ENCODE measurements at regions not wholly inside any gene's neighbourhood (a gene's known extent, or its start where the extent isn't known, plus 50 kb on each side); places are given as distances from the start of the nearest gene placed in this dataset.
"Not testable (repeated sequence)": the region's sequence is repeated elsewhere in the genome, so short reads cannot be mapped to it uniquely, and the experiment has no call there.

GRCh38 chr4:128646893-128647292 lies 162.6 kb upstream of the JADE1 start:
- DNase-seq: not testable (repeated sequence)

GRCh38 chr4:128644693-128645654 lies 164.5 kb upstream of the JADE1 start:
- DNase-seq: not testable (repeated sequence)

GRCh38 chr4:128644107-128644506 lies 165.4 kb upstream of the JADE1 start:
- not testable (repeated sequence) for DNase-seq

- not testable (repeated sequence) for DNase-seq
These were observed 167.9 kb upstream of the JADE1 start for GRCh38 chr4:128641566-128641965.

GRCh38 chr4:128639541-128640270 lies 169.8 kb upstream of the JADE1 start:
- no peak for DNase-seq

GRCh38 chr4:128636906-128637305 lies 172.6 kb upstream of the JADE1 start:
- DNase-seq: no peak

- DNase-seq: no peak
These were observed 173.4 kb upstream of the JADE1 start for GRCh38 chr4:128635955-128636560.

- no peak for DNase-seq
These were observed 174.2 kb upstream of the JADE1 start for GRCh38 chr4:128635141-128635954.

- DNase-seq: no peak
These were observed 176.4 kb upstream of the JADE1 start for GRCh38 chr4:128633067-128633466.

- no peak for DNase-seq
These were observed 178.6 kb upstream of the JADE1 start for GRCh38 chr4:128630871-128631270.

- DNase-seq: no peak
These were observed 185.8 kb upstream of the JADE1 start for GRCh38 chr4:128623508-128624215.

- DNase-seq: not testable (repeated sequence)
These were observed 189.1 kb upstream of the JADE1 start for GRCh38 chr4:128620279-128620965.

- no peak for DNase-seq
These were observed 194.3 kb upstream of the JADE1 start for GRCh38 chr4:128615197-128615596.

- DNase-seq: no peak
These were observed 201.5 kb upstream of the JADE1 start for GRCh38 chr4:128608006-128608405.

GRCh38 chr4:128606173-128606572 lies 203.3 kb upstream of the JADE1 start:
- no peak for DNase-seq

- DNase-seq: no peak
These were observed 204.7 kb upstream of the JADE1 start for GRCh38 chr4:128604840-128605239.

- DNase-seq: no peak
These were observed 205.3 kb upstream of the JADE1 start for GRCh38 chr4:128604204-128604603.

- no peak for DNase-seq
These were observed 206.4 kb upstream of the JADE1 start for GRCh38 chr4:128603081-128603480.

GRCh38 chr4:128601991-128602695 lies 207.4 kb upstream of the JADE1 start:
- no peak for DNase-seq
